GM21528 (cell line): ENCODE measurements at regions not wholly inside any gene's neighbourhood (a gene's known extent, or its start where the extent isn't known, plus 50 kb on each side); places are given as distances from the start of the nearest gene placed in this dataset.

Experiments
- ATAC-seq: cut with Tn5 transposase; IDR thresholded peaks from one replicate; pipeline ENCODE4 v1.9.1; 2021; ENCODE audit warnings: mild to moderate bottlenecking, moderate library complexity; ENCODE audit not compliant: unreplicated experiment, low FRiP score

DNA sequence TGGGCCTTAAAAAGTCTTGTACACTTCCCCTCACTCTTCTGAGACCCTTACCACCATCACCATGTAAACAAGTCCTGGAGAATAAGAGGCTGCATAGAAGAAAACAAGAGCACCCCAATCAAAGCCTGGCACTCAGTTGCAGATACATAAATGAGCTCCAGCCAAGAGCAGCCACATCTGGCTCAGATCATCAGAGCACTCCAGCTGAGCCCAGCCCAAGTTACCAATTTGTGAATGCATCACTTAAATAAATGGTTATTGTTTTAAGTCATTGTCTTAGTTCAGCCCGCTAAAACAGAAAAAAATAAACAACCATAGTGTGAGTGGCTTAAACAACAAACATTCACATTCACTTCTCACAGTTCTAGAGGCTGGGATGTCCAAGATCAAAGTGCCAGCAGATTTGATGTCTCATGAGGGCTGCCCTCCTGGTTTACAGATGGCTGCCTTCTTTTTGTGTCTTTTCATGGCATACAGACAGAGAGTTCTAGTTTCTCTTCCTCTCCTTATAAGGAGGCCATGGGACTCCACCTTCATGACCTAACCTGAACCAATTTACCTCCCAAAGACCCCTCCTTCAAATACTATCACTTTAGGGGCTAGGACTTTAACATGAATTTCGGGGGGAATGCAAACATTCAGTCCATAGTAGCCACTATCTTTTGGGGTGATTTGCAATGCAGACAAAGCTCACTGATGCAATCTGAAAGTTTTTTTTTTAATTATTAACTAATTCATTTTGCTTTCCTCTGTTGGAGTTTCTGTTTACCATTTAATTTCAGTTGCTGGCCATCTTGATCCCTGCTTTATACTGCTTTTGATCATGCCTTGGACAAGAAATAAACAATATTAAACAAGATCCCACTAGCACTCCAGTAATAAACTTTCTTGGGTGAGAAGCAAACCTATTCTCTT is 187.5 kb upstream of the ACVR2A start:
- peak; percentile 52 for ATAC-seq

DNA sequence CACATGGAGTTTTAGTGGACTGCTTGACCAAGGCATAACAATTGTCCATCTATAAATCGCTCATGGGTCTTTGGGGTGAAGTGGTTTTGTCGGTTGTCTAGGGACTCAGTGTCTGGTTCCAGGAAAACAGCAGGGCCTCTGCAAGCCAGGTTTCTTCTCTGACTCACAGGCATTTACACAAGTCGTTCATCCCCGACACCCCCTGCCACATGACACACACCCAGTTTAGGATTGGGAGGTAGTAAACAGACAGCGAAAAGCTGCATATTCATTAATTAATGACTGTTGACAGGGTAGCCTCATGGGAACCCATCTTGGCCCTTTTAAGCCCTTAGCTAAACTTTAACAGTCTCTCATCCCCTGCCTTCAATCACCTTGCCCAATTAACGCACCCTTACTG is 194.8 kb upstream of the ACVR2A start:
- no peak for ATAC-seq

DNA sequence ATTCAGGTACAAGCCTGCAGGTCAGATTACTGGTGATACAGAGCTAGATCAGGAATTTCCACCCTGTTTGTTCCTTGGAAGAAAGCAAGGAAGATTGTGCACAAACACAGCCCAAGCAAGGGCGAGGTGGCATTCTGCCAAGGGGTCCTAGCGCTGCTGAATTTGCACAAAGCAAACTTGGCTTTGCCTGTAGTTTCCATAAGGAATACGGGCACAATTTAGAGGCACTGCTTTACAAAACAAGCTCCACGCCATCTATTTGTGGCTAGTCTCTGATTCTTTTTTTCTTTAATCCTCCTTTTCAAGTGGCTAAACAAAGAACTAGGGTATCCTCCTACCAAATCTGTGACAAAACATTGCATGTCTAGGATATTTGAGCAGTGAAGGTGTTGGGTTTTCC is 195.5 kb upstream of the ACVR2A start:
- no peak for ATAC-seq

- ATAC-seq: no peak
Observed at GRCh38 chr2:147648471-147648870, 196.4 kb upstream of the ACVR2A start.

GRCh38 chr2:147647816-147648215 is 197.0 kb upstream of the ACVR2A start:
- ATAC-seq: no peak

- ATAC-seq: no peak
Observed at GRCh38 chr2:147646818-147647468, 197.9 kb upstream of the ACVR2A start.

- ATAC-seq: no peak
Observed at GRCh38 chr2:147644491-147644890, 200.3 kb upstream of the ACVR2A start.

DNA sequence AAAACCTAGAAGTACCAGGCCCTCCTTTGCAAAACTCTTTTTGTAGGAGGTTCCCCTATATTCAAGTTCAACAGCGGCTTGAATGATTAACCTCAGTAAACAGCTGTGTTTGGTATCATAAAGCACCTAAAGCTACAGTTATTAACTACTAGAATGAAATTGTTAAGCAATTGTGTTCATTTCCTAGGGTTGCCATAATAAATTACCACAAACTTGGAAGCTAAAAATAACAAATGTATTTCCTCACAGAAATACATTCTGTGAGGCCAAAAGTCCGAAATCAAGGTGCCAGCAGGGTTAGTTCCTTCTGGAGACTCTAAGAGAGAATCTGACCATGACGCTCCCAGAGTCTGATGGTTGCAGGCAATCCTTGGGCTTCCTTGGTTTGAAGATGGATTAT is 202.1 kb upstream of the ACVR2A start:
- no peak for ATAC-seq

GRCh38 chr2:147641651-147642050 is 203.2 kb upstream of the ACVR2A start:
- no peak for ATAC-seq

GRCh38 chr2:147639891-147640290 is 204.9 kb upstream of the ACVR2A start:
- ATAC-seq: peak; percentile 79

DNA sequence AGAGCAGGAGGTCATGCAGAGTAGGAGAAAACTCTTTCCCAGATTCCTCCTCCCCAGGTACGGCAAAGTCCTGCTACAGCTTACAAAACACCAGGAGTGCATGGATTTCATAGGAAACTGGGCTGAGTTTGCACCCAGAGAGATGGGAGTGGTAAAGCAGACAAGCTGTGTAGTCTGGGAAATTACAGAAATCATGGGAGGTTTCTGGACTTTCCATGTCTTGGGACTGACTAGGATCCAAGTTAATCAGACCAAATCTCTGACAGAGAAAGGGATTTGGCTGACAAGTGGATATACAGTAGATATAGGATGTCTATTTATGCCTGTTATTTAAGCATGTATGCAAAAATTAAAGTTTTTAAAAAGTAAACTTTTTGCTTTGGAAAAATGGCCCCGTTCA is 205.4 kb upstream of the ACVR2A start:
- ATAC-seq: no peak

GRCh38 chr2:147636886-147637285 is 207.9 kb upstream of the ACVR2A start:
- no peak for ATAC-seq

- ATAC-seq: no peak
Observed at GRCh38 chr2:147636238-147636882, 208.5 kb upstream of the ACVR2A start.

DNA sequence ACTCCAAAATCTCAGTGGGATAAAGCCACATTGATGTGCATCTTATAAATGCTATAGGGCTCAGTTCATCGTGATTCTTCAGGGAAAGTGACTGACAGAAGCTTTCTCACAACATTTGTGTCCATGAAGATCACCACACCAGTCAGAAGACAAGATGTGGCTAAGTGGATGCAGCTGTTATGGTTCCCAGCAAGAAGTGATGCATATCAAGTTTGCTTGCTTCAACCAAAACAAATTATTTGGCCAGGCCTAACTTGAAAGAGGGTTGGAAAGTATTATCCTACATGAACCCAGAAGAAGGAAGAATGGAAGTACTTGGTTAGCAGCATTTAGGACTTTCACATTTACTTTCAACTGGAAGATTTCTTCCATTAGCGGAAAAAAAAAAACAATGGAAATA is 210.0 kb upstream of the ACVR2A start:
- ATAC-seq: no peak

DNA sequence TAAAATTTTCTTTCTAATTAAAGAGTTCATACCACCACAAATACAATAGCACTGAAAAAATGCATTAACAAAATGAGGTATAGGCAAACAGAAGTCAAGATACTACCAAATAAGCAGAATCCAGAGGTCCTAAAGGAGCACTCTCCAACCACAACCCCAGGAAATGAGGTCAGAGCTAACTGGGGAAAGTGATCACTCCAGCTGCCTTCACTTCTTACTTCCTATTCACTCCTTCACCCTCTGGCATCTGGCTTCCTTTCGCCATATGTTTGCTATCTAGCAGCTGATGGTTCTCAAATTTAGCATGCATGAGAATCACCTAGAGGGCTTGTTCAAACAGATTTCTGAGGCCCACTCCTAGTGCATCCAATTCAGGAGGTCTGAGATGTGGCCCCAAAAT is 212.6 kb upstream of the ACVR2A start:
- ATAC-seq: no peak

GRCh38 chr2:147631294-147631693 is 213.5 kb upstream of the ACVR2A start:
- no peak for ATAC-seq

DNA sequence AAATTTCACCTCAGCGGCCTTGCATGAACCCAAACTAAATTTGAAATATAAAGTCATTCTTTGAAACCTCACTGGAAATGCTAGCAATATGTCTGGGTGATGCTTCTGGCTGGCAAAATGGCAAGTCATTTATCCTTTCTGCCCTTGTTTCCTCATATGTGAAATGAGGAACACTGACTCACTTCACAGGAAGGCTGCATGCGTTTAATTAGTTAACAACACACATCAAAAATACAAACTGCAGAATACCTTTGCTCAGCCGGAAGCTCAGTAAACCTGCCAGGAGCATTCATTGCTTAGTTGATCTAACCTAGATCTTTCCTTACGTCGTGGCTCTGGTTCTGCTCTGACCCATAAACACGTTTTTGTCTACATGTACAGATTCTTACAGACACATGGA is 214.2 kb upstream of the ACVR2A start:
- ATAC-seq: no peak

- ATAC-seq: peak; percentile 42
Observed at GRCh38 chr2:147628971-147629421, 215.8 kb upstream of the ACVR2A start.

- ATAC-seq: peak; percentile 91
Observed at GRCh38 chr2:147623328-147623727, 221.5 kb upstream of the ACVR2A start.

- no peak for ATAC-seq
Observed at GRCh38 chr2:147621656-147622197, 223.1 kb upstream of the ACVR2A start.

GRCh38 chr2:147619808-147620207 is 225.0 kb upstream of the ACVR2A start:
- no peak for ATAC-seq
